OCI-LY3 (cell line): ENCODE measurements at regions not wholly inside any gene's neighbourhood (a gene's known extent, or its start where the extent isn't known, plus 50 kb on each side); places are given as distances from the start of the nearest gene placed in this dataset.

Experiments used
- CTCF ChIP-seq: fragments of 200-600, 300-600 bp; sonication (generic); IDR thresholded peaks from 2 replicates; pipeline ENCODE4 v1.5.1; 2014; ENCODE audit warnings: antibody characterized with exemption, low read length, low read depth
- EZH2phosphoT487 ChIP-seq: fragments of 200-600 bp; shearing (Covaris generic); IDR thresholded peaks from 2 replicates; pipeline ENCODE4 v1.6.1; 2018; ENCODE audit warnings: antibody characterized with exemption, mixed run types, low read depth

GRCh38 chr1:81551946-81552345, 248.8 kb upstream of the ADGRL2 start:
- TF ChIP-seq CTCF (no peak), EZH2phosphoT487 (no peak)
